ENCODE measurements at regions not wholly inside any gene's neighbourhood (a gene's known extent, or its start where the extent isn't known, plus 50 kb on each side); places are given as distances from the start of the nearest gene placed in this dataset.
A peak's percentile ranks its signal among the peaks of the same experiment; 100 is the strongest.

DNA sequence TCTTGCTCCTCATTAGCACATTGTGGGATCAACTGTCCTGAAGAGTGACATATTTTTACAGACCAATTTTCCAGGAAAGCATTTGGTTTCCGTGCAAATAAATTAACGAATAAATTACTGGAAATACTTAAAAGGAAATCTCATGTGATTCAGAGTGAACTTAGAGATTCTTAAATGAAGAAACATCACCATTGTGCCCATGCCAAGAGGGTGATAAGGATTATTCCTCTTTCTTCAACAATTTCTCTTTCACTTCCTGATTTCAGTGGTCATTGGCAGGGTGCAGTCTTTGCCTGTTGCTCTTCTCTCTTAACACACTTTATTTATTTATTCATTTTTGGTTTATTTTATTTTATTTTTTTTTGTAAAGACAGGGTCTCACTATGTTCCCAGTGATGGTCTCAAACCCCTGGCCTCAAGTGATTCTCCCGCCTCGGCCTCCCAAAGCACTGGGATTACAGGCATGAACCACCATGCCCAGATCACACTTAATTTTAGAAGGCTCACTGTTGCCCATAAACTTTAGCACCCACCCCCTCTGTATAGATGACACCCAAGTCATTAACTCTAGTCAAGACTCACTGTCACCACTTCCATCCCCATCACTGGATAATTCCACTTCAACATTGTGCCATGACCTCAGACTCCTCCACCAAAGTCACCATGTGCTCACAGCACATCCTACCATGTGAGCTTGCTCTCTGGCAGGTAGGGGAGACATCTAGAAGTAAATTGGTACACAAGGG is 92.6 kb upstream of the CERS6 start:
- no peak for TF ChIP-seq Cebpa-rat (IDR thresholded peaks at IDR 0.05)
- Histone ChIP-seq H3K4me3 (no peak overlapping the region), H3K27ac (no peak overlapping the region), H3K36me3 (no peaks in the 10 kb centered on the region), H3K27me3 (no peaks in the 10 kb centered on the region), H3K9me3 (replicated peaks in 1 of 11) (no peaks in the 10 kb centered on the region), H3K4me2 (peak overlapping the region in 3 of 11 experiments; percentile 15 to 27 (median 25); a peak in 5 of 22 replicates), H4K20me1 (no peaks in the 10 kb centered on the region), H3K4me1 (peaks cover 0 to 21% (median 0%) of the 10 kb centered on the region in 10 experiments; a peak in 7 of 20 replicates), H3K9ac (no peak overlapping the region)

- no peaks in the 10 kb centered on the region for H4K20me1 ChIP-seq
- H3K9me3 ChIP-seq (replicated peaks in 1 of 11) = no peaks in the 10 kb centered on the region
- H3K4me3 ChIP-seq = no peak overlapping the region
- no peak overlapping the region for H3K9ac ChIP-seq
- peak in 8 of 11 experiments; percentile 16 to 86 (median 57); a peak in 11 of 22 replicates for TF ChIP-seq Cebpa-rat (IDR thresholded peaks at IDR 0.05)
- H3K4me2 ChIP-seq = no peak overlapping the region
- no peaks in the 10 kb centered on the region for H3K27me3 ChIP-seq
- no peak overlapping the region for H3K27ac ChIP-seq
- H3K4me1 ChIP-seq = peaks cover 0 to 21% (median 0%) of the 10 kb centered on the region in 10 experiments; a peak in 7 of 20 replicates
- H3K36me3 ChIP-seq = no peaks in the 10 kb centered on the region
These were observed 90.9 kb upstream of the CERS6 start for GRCh38 chr2:168365094-168365621.

GRCh38 chr2:168369031-168369430 is 87.0 kb upstream of the CERS6 start:
- Histone ChIP-seq H3K4me3 (no peak overlapping the region), H3K4me1 (peaks cover 7 to 17% (median 9%) of the 10 kb centered on the region in 10 experiments; a peak in 19 of 20 replicates), H3K4me2 (no peak overlapping the region), H3K27me3 (no peaks in the 10 kb centered on the region), H3K36me3 (no peaks in the 10 kb centered on the region), H4K20me1 (no peaks in the 10 kb centered on the region), H3K27ac (no peak overlapping the region), H3K9ac (no peak overlapping the region), H3K9me3 (replicated peaks in 1 of 11) (peaks cover 11 to 28% (median 21%) of the 10 kb centered on the region in 11 experiments; a peak in 21 of 22 replicates)
- no peak for TF ChIP-seq Cebpa-rat (IDR thresholded peaks at IDR 0.05)

- peak overlapping the region; percentile 10 to 67 (median 38); a peak in 19 of 22 replicates for H3K4me2 ChIP-seq
- H3K4me3 ChIP-seq = no peak overlapping the region
- 0 out of 22 replicates have a peak overlapping the region, but pooled peaks of 2 of the 11 experiments have one; percentile 6 to 13 for H3K27ac ChIP-seq
- H3K9me3 ChIP-seq (replicated peaks in 1 of 11) = peaks cover 11 to 32% (median 21%) of the 10 kb centered on the region in 11 experiments; a peak in 21 of 22 replicates
- no peaks in the 10 kb centered on the region for H4K20me1 ChIP-seq
- no peaks in the 10 kb centered on the region for H3K27me3 ChIP-seq
- H3K36me3 ChIP-seq = no peaks in the 10 kb centered on the region
- H3K9ac ChIP-seq = no peak overlapping the region
- H3K4me1 ChIP-seq = peaks cover 6 to 11% (median 9%) of the 10 kb centered on the region in 10 experiments; a peak in 18 of 20 replicates
- no peak for TF ChIP-seq Cebpa-rat (IDR thresholded peaks at IDR 0.05)
These were observed 84.6 kb upstream of the CERS6 start for GRCh38 chr2:168371273-168372019.

GRCh38 chr2:168373468-168373867 is 82.6 kb upstream of the CERS6 start:
- Histone ChIP-seq H3K9ac (no peak overlapping the region), H3K36me3 (no peaks in the 10 kb centered on the region), H3K4me2 (no peak overlapping the region), H3K4me3 (no peak overlapping the region), H3K4me1 (peaks cover 6 to 11% (median 9%) of the 10 kb centered on the region in 10 experiments; a peak in 18 of 20 replicates), H4K20me1 (no peaks in the 10 kb centered on the region), H3K27ac (no peak overlapping the region), H3K27me3 (no peaks in the 10 kb centered on the region), H3K9me3 (replicated peaks in 1 of 11) (peaks cover 11 to 36% (median 26%) of the 10 kb centered on the region in 11 experiments; a peak in 21 of 22 replicates)
- no peak for TF ChIP-seq Cebpa-rat (IDR thresholded peaks at IDR 0.05)

GRCh38 chr2:168375195-168375798 is 80.8 kb upstream of the CERS6 start:
- Histone ChIP-seq H3K36me3 (no peaks in the 10 kb centered on the region), H3K4me1 (peaks cover 6 to 11% (median 9%) of the 10 kb centered on the region in 10 experiments; a peak in 18 of 20 replicates), H3K9ac (no peak overlapping the region), H3K4me2 (no peak overlapping the region), H3K9me3 (replicated peaks in 1 of 11) (peaks cover 11 to 35% (median 26%) of the 10 kb centered on the region in 11 experiments; a peak in 21 of 22 replicates), H4K20me1 (no peaks in the 10 kb centered on the region), H3K4me3 (no peak overlapping the region), H3K27ac (no peak overlapping the region), H3K27me3 (no peaks in the 10 kb centered on the region)
- no peak for TF ChIP-seq Cebpa-rat (IDR thresholded peaks at IDR 0.05)

- H3K4me3 ChIP-seq = no peak overlapping the region
- no peaks in the 10 kb centered on the region for H3K27me3 ChIP-seq
- no peak overlapping the region for H3K4me2 ChIP-seq
- no peaks in the 10 kb centered on the region for H3K4me1 ChIP-seq
- TF ChIP-seq Cebpa-rat (IDR thresholded peaks at IDR 0.05) = no peak
- no peak overlapping the region for H3K27ac ChIP-seq
- H3K9ac ChIP-seq = no peak overlapping the region
- peaks cover 0 to 12% (median 6%) of the 10 kb centered on the region in 11 experiments; a peak in 10 of 22 replicates for H3K9me3 ChIP-seq (replicated peaks in 1 of 11)
- H4K20me1 ChIP-seq = no peaks in the 10 kb centered on the region
- no peaks in the 10 kb centered on the region for H3K36me3 ChIP-seq
These were observed 77.0 kb upstream of the CERS6 start for GRCh38 chr2:168378960-168379669.

DNA sequence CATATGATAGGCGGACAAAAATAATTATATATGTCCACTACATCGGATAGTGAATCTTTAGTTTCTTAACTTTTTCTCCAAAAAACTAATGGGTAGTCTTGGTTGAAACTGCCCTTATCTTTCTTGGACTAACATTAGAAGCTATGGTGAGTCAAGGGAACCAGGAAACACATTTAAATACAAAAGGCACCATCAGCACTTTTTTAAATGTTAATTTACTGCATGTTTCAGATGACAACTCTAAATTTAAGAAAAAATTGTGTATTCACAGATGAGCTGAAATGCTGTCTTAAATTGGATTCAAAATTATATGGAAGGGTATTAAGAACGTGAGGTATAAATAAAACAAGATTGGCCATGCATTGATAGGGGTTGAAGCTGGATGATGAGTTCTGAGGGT is 75.6 kb upstream of the CERS6 start:
- Histone ChIP-seq H3K9ac (no peak overlapping the region), H3K27ac (no peak overlapping the region), H3K36me3 (no peaks in the 10 kb centered on the region), H3K9me3 (replicated peaks in 1 of 11) (peaks cover 0 to 12% (median 6%) of the 10 kb centered on the region in 11 experiments; a peak in 10 of 22 replicates), H3K27me3 (no peaks in the 10 kb centered on the region), H3K4me1 (no peaks in the 10 kb centered on the region), H3K4me3 (no peak overlapping the region), H4K20me1 (no peaks in the 10 kb centered on the region), H3K4me2 (no peak overlapping the region)
- TF ChIP-seq Cebpa-rat (IDR thresholded peaks at IDR 0.05) = no peak
